OCI-LY1 (cell line): ENCODE measurements at regions not wholly inside any gene's neighbourhood (a gene's known extent, or its start where the extent isn't known, plus 50 kb on each side); places are given as distances from the start of the nearest gene placed in this dataset.

Source experiments
- EZH2 ChIP-seq: fragments of 200-600 bp; sonication (generic), shearing (Covaris generic); IDR thresholded peaks from 2 replicates; pipeline ENCODE4 v1.8.0; 2017; ENCODE audit warnings: borderline replicate concordance, mixed run types, mild to moderate bottlenecking, antibody characterized with exemption, low read length, moderate library complexity, mixed read lengths
- TF ChIP-seq, protein P1 (sequence below): fragments of 200-600 bp; sonication (generic), shearing (Covaris generic); IDR thresholded peaks from 2 replicates; pipeline ENCODE4 v1.5.1; 2017; ENCODE audit warnings: mild to moderate bottlenecking, antibody characterized with exemption, low read length, moderate library complexity, mixed read lengths

GRCh38 chr13:55263045-55263444 is 1877.7 kb upstream of the PRR20A start:
- TF ChIP-seq, protein P1, sequence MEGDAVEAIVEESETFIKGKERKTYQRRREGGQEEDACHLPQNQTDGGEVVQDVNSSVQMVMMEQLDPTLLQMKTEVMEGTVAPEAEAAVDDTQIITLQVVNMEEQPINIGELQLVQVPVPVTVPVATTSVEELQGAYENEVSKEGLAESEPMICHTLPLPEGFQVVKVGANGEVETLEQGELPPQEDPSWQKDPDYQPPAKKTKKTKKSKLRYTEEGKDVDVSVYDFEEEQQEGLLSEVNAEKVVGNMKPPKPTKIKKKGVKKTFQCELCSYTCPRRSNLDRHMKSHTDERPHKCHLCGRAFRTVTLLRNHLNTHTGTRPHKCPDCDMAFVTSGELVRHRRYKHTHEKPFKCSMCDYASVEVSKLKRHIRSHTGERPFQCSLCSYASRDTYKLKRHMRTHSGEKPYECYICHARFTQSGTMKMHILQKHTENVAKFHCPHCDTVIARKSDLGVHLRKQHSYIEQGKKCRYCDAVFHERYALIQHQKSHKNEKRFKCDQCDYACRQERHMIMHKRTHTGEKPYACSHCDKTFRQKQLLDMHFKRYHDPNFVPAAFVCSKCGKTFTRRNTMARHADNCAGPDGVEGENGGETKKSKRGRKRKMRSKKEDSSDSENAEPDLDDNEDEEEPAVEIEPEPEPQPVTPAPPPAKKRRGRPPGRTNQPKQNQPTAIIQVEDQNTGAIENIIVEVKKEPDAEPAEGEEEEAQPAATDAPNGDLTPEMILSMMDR: no peak
- TF ChIP-seq EZH2: no peak
